GM19372 (cell line): ENCODE measurements at regions not wholly inside any gene's neighbourhood (a gene's known extent, or its start where the extent isn't known, plus 50 kb on each side); places are given as distances from the start of the nearest gene placed in this dataset.

Source experiments
- ATAC-seq: cut with Tn5 transposase; IDR thresholded peaks from one replicate; pipeline ENCODE4 v1.9.1; 2021; ENCODE audit warnings: mild to moderate bottlenecking, low read depth, moderate library complexity; ENCODE audit not compliant: unreplicated experiment

DNA sequence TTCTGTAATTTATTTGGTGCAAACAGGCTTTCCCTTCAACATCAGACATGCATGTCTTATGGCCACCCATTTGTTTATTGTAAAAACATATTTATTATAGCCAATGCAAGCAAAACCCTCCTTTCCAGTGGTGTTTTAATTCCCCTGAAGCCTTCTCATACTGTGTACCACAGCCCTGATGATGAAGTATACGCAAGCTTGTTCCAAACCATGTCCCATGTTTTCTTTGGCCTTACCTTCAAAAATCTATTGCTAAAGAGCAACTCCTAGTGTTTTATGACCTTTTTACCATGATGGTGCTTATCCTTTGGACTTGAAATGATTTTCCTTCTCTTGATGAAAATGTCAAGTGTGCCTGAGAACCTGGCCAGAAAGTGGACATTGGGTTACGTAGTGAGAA is 85.9 kb upstream of the CCDC91 start:
- no peak for ATAC-seq

DNA sequence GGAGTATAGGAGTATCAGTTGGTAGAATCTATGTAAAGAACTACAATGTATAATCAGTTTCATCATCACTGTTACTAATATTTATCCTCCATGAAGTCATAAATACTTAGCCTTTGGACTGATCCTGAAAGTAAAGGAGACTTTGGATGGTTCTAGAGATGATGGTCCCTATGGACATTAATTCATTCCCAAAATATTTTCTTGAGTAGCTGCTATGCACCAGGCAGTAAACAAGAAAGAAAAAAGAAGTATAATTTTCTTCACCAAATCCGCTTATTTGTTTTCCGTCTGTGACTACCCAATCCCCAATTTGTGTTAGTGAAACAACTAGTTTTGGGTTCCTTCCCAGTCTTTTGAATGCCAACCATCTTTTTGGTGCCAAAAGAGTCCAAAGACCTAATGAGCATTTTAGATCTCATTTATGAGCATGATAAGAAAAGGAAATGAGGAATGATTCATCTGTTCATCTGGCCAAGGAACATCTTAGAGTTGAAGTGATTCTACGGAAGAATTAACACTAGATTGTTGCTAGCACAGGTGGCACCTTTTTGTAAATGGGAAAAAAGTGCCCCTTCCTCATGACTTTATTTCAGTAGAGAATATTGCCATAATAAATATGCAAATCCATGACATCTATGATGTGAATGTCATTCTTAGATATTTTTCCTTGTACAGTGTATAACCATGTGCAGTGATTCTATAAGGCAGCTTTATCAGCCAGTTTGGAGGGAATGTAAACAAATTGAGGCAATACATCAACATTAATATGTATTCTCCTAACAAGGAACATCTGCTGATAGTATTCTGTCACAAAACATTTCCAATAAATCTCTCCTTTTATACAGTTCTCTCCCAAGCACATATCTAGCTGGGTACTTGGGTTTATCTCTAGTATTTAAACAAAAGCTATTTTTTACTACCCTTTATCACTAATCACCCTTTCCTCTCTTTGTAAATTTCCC is 85.1 kb upstream of the CCDC91 start:
- ATAC-seq = no peak

DNA sequence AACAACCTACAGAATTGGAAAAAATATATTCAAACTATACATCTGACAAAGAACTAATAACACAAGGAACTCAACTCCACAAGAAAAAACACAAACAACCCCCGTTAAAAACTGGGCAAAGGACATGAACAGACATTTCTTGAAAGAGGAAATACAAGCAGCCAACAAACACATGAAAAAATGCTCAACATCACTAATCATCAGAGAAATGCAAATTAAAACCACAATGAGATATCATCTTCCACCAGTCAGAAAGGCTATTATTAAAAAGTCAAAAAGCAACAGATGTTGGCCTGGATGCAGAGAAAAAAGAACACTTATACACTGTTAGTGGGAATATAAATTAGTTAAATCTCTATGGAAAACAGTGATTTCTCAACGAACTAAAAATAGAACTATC is 82.6 kb upstream of the CCDC91 start:
- ATAC-seq = no peak

DNA sequence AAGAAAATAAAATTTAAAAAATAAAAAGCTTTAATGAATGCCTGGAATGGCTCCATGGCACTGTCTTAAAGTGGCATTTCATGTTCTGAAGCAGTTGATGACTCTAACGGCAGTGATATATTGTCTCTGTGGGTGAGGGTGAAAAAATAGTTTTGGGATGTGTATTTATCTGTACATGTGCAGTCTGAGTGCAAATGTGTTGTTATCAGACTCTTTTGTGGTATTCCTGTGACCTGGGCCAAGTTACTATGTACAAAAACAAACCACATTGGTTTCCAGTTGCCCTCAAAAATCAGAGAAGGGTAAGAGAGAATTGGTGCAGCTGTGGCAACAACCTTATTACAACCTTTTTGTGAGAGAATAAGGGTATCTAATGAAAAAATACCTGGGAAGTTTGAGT is 81.7 kb upstream of the CCDC91 start:
- ATAC-seq = no peak

DNA sequence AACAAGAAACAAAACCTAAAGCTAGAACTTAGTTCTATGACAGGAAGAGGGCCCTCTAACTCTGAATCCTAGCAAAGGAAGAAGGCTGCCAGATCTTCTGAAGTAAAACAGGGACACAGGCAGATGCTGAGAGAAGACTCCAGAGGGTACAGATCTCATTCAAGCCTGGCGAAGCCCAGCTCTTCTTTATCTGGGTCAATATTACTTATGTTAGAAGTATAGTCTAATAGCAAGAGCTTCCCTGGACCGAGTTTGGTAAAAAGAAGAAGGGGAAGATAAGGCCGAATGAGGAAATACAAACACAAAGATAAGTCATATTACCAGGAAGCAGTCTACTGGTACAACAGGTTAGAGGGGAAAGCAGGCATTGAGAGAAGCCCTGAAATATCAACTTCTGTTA is 79.9 kb upstream of the CCDC91 start:
- no peak for ATAC-seq

DNA sequence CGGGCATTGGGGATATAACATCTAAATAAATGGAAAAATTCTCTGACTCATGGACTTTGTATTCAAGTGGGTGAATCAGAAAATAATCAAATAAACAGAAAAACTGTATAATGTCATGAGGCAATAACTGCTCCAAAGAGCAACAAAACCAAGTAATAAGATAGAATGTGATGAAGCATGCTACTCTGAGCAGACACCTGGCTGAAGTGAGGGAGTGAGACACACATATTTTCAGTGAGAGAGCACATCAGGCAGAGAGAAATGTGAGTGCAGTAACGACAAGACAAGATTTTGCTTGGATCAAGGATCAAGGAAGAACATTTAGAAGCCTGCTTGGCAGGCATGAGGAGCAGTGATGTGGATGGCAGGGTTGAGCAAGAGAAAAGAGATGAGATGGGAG is 75.8 kb upstream of the CCDC91 start:
- ATAC-seq = no peak

DNA sequence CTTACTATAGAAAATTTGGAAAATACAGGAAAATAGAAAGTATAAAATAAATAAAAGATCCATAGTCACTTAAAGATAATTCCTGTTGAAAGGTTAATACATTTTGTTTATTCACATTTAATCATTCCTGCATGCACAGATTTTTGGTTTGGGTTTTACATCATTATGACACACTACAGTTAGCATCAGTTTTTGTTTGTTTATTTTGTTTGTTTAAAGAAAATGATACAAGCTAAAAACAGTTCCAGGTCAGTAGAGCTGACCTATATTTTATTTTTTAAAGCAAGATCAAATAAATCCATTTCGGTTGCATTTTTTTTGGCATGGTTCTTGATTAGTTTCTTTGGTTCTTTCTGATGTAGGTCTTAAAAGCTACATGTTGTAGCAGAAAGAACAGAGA is 68.8 kb upstream of the CCDC91 start:
- no peak for ATAC-seq

DNA sequence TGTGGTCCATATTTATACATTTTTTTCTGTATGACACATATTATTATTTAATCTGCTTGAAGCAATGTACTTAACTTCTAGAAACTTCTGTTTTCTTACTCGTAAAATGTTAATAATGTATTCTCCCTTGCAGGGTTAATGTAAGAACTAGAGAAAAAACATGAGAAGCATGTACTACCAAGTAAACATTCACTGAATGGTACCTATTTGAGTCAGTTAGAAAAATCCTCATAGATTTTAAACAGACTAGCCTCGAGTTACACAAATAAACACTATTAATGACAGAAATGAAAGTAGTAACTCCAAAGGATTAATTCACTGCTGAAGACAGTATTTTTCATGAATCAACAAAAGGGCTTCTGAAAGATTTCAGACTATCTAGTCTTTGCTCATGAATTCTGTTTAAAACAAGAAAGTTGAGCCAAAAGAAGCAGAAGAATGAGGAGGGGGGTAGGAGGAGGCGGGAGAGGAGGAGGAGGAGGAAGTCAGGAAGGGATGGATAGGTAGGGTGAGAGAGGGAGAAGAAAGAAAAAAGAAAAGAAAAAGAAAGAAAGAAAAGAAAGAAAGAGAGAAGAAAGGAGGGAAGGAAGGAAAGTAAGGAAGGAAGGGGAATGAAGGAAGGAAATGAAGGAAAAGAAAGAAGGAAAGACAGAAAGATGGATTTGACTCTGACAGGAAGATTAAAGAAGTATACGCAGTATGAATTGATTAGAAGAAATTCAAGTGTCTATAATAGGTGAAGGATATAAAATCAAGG is 68.2 kb upstream of the CCDC91 start:
- no peak for ATAC-seq

DNA sequence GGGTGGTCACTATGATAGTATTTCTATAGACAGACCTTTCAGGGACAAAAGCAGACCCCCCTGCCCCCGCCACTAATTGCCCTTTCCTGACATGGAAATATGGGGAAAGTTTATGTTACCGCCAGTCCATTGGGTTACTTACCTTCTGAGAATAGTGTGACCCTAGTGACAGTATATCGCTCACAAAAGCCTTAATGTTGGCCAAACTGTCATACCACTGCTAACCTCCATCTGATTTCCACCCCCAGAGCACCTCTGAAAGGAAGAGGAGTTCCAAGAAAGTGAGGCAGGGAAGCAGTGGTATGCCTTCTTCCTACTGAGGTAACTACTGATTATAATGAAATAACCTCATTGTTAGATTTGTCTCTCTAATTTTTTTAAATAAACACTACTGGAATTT is 67.5 kb upstream of the CCDC91 start:
- no peak for ATAC-seq

DNA sequence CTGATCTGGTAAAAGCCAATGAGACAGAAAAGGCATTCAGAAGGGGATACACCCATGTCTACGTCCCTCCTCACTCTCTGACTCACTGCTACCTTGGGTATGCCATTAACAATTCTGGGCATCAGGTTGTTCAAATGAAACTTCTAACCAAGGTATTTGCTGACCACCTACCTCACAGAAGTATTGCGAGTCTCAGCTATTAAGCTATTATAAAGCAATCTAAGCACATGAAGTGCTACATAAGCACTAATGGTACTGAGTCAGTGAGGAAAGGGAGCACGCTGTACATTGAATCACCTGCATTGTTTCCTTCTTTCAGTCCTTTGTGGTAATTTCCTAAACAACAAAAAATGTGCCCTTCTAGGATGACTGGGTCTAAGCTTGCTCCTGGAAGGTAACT is 62.8 kb upstream of the CCDC91 start:
- ATAC-seq = no peak

DNA sequence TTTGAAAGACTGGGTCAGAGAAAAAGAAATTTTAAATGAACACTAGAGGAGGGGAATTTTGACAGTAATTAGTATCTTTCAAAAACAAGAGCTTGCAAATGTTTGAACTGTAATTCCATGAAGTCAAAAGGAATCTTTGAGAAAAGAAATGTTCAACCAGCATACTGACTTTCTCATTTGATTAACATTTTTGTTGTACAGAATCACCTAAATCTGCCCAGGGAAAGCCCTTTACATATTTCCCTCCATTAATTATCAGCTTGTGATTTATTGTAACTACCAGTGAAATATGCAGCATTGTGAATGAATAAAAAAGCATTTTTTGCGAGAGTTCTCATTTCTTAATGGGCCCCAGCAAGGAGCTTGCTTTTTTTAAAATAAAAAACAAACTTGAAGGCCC is 61.2 kb upstream of the CCDC91 start:
- no peak for ATAC-seq

DNA sequence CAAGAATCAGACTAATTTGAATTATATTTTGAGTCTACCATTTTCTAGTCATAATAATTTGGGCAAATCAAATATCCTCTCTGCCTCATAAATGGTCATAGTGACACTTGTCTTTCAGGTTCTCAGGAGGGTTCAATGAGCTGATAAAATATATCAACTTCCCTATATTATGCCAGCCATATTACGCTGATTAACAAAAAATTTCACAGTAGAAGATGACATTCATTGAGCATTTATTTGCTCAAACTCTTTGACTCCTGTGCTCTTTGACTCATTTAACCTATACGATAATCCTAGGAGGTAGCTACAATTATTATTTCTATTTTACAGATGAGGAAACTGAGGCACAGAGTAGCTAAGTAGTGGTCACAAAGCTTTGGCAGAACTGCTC is 60.0 kb upstream of the CCDC91 start:
- ATAC-seq = no peak

DNA sequence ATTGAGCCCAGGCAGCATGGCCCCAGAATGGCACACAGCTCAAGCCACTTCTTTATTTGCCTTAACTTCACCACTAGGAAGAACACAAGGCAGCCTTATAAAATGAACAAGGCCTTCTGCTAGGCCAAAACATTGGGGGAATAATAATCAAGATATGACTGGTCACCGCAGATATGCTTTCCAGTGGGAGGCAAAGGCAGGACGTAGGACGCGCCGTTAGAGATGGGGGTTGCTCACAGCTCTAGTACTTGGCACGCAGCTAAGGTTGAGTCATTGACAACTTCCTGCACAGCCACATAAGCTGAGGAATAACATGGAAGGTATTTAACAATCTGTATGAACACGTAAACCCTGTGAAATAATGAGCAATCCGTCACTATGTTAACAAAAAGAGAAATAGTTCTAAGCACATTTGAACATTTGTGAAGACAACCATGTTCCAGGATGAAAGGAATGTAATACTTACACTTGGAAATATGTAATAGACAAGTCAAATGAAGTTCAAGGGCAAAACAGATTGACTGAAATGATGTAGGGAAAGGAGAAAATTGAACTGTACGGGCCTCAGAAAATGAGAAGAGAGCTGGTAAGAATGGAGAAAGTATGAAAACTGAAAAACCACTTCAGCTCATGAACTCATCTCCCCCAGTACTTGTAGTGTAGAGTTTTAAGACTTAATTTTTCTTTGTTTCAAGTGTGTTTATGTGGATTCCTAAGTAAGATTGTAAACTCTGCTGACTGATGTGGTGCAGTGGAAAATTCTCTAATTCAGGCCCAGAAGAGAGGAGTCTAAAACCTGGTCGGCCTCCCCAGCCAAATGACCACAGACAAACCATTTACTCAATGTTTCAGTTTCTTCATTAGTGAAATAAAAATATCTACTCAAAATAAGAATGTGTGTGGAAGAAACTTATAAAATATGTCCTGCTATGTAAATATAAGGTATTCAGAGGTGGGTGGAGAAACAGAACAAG is 59.3 kb upstream of the CCDC91 start:
- no peak for ATAC-seq

DNA sequence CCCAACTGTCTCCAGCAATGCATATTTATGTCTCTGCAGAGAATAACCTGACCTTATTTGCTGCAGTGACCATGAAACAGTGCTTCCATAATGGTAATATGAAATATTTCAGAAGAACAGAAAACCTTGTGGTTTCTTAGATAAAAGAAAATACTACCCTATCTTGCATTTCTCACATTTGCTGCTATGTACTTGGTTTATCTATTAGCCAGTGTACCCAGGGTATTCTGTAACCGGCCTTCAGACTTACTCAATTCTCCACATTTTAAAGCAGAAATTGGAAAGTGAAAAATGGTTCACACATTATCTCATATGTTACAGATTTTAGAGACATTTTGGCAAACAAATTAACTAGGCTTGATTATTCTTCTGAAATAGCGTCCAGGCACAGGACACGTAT is 57.9 kb upstream of the CCDC91 start:
- ATAC-seq = no peak

DNA sequence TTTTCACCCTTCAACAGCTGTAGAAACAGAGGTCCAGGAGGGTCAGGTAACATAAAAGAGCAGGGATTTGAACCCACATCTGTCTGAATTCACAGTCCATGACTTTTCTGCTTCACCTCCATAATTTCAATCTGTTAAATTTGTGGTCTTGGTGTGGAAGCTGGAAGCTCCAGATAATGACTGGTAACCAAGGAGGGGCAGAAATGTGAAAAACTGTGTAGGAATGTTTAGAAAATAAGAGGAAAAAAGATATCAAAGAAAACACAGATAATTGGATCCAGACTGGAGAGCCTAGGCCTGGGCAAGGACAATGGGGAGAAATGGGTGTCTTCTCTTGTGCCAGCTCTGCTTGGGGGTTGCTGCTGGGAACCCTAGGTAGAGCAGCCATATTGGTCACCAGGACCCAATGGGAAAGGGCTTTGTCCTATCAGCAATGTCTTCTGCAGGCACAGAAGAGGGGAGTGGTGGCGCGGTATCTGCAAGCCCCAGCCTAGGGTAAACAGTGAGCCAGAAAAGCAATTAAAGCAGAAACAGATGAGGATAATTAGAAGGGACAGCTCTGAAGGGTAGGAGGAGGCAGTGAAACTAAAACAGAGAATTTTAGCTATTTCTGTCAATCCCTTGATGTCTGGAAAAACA is 54.3 kb upstream of the CCDC91 start:
- no peak for ATAC-seq

DNA sequence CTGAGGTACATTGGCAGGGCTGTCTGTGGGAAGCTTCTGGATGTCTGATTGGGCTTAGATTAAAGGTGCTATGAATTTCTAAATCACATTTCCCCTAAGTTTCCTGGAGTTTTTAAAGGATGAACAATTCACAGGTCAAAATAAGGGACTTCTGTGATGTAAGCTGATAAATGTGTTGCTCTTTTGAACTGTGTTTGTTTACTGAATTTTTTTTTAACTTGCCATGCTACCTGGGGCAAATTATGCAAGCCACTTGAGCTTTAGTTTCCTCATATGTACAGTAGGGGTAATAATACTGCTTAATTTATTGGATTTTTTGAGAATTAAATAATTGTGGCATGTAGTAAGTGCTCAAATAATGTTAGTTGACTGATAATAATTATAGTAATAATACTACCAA is 52.8 kb upstream of the CCDC91 start:
- no peak for ATAC-seq

DNA sequence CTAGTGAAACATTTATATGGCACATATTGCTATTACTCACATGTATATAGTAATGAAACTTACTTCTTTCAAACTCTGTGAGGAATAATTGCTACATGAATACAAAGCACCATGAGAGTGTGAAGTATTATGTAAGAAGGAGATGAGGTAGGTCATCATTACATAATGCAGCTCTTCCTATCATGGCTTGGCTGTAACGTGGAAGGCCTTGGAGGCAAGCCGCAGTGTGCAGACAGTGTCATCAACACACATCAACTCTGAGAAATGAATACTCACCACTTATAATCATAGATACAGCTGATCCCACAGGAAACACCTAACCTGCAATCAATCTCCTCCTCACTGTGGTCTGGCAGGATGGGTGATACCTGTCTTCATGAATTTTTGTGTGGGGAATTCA is 49.9 kb upstream of the CCDC91 start:
- ATAC-seq = no peak
